Daoy (cell line): ENCODE measurements at regions not wholly inside any gene's neighbourhood (a gene's known extent, or its start where the extent isn't known, plus 50 kb on each side); places are given as distances from the start of the nearest gene placed in this dataset.

ENCODE experiments used
- DNase-seq: peaks from one replicate; pipeline ENCODE4 v3.0.0-alpha.2; 2015; ENCODE audit warnings: low read depth

GRCh38 chr1:9179463-9180110 lies 50.7 kb upstream of the GPR157 start:
- no peak for DNase-seq

GRCh38 chr1:9180111-9180819 lies 51.4 kb upstream of the GPR157 start:
- DNase-seq: no peak

- DNase-seq: peak; percentile 55
Measured at GRCh38 chr1:9181176-9181906, 52.4 kb upstream of the GPR157 start.

GRCh38 chr1:9181990-9182783 lies 52.4 kb upstream of the H6PD start:
- DNase-seq: no peak

- DNase-seq: no peak
Measured at GRCh38 chr1:9182784-9183257, 51.8 kb upstream of the H6PD start.

- DNase-seq: no peak
Measured at GRCh38 chr1:9183441-9183840, 51.1 kb upstream of the H6PD start.

GRCh38 chr1:9183898-9184297 lies 50.7 kb upstream of the H6PD start:
- no peak for DNase-seq

- DNase-seq: no peak
Measured at GRCh38 chr1:9184749-9185148, 49.8 kb upstream of the H6PD start.
